ENCODE measurements at regions not wholly inside any gene's neighbourhood (a gene's known extent, or its start where the extent isn't known, plus 50 kb on each side); places are given as distances from the start of the nearest gene placed in this dataset.

- WGBS, 3 donors = 75 to 85% (median 81%) methylated on average over 4 of the region's 4 CpGs
- Histone ChIP-seq H3K4me1 (ENCODE audit: insufficient read depth) (no peaks in the 10 kb centered on the region), H3K27ac (no peak overlapping the region), H3K9me3 (no peaks in the 10 kb centered on the region), H3K36me3 (no peaks in the 10 kb centered on the region), H3K4me3 (no peak overlapping the region), H3K27me3 (no peaks in the 10 kb centered on the region)
- intact Hi-C loops (cut with DNase I) = no loop called here
- DNase-seq = no peak
- TF ChIP-seq CTCF (IDR thresholded peaks at IDR 0.05) = no peak
- TF ChIP-seq POLR2A (IDR thresholded peaks at IDR 0.05) = no peak
- no peak for TF ChIP-seq EP300 (IDR thresholded peaks at IDR 0.05)
Observed at GRCh38 chr10:120162471-120162870, 269.9 kb downstream of the SEC23IP start.

- no peak for DNase-seq
- Histone ChIP-seq H3K36me3 (no peaks in the 10 kb centered on the region), H3K9me3 (no peaks in the 10 kb centered on the region), H3K4me3 (no peak overlapping the region), H3K27me3 (no peaks in the 10 kb centered on the region), H3K27ac (no peak overlapping the region), H3K4me1 (ENCODE audit: insufficient read depth) (no peaks in the 10 kb centered on the region)
- WGBS, 3 donors = 59 to 68% (median 60%) methylated on average over 4 of the region's 4 CpGs
- no peak for TF ChIP-seq EP300 (IDR thresholded peaks at IDR 0.05)
- no peak for TF ChIP-seq CTCF (IDR thresholded peaks at IDR 0.05)
- TF ChIP-seq POLR2A (IDR thresholded peaks at IDR 0.05) = no peak
- intact Hi-C loops (cut with DNase I) = no loop called here
Observed at GRCh38 chr10:120172356-120172755, 279.8 kb downstream of the SEC23IP start.

- no peaks in the 10 kb centered on the region for H3K36me3 ChIP-seq
- H3K9me3 ChIP-seq = no peaks in the 10 kb centered on the region
- no peaks in the 10 kb centered on the region for H3K4me1 ChIP-seq (ENCODE audit: insufficient read depth)
- intact Hi-C loops (cut with DNase I) = no loop called here
- no peak overlapping the region for H3K27ac ChIP-seq
- no peaks in the 10 kb centered on the region for H3K27me3 ChIP-seq
- DNase-seq = no peak
- WGBS, 3 donors = 71 to 75% (median 72%) methylated on average over 1 of the region's 1 CpG
- H3K4me3 ChIP-seq = no peak overlapping the region
- TF ChIP-seq POLR2A (IDR thresholded peaks at IDR 0.05) (no peak), CTCF (IDR thresholded peaks at IDR 0.05) (no peak), EP300 (IDR thresholded peaks at IDR 0.05) (no peak)
Observed at GRCh38 chr10:120174491-120174890, 282.0 kb downstream of the SEC23IP start.

DNA sequence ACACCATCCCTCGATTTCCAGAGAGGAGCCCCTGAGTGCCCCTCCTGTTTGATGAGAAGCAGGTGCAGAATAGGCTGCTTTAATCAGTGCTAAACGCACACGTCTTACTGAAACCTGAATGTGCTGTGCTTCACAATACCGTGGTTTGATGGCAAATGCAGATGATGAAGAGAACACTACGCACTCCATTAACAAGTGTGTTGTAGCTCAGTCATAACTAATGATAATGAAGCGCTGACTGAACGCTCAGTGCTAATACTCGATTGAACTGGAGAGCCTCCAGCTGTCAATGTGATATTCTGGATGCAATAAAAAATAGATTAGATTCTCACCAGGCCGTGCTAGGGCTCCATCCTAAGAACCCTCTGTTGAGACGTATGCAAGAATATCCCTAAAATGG, 279.7 kb upstream of the PLPP4 start:
- TF ChIP-seq CTCF (IDR thresholded peaks at IDR 0.05) = no peak
- TF ChIP-seq POLR2A (IDR thresholded peaks at IDR 0.05) = no peak
- TF ChIP-seq EP300 (IDR thresholded peaks at IDR 0.05) = no peak
- Histone ChIP-seq H3K27me3 (no peaks in the 10 kb centered on the region), H3K4me3 (no peak overlapping the region), H3K4me1 (ENCODE audit: insufficient read depth) (no peaks in the 10 kb centered on the region), H3K36me3 (no peaks in the 10 kb centered on the region), H3K27ac (no peak overlapping the region), H3K9me3 (no peaks in the 10 kb centered on the region)
- WGBS, 3 donors = 73 to 85% (median 80%) methylated on average over 10 of the region's 10 CpGs
- no peak for DNase-seq
- intact Hi-C loops (cut with DNase I) = no loop called here

DNA sequence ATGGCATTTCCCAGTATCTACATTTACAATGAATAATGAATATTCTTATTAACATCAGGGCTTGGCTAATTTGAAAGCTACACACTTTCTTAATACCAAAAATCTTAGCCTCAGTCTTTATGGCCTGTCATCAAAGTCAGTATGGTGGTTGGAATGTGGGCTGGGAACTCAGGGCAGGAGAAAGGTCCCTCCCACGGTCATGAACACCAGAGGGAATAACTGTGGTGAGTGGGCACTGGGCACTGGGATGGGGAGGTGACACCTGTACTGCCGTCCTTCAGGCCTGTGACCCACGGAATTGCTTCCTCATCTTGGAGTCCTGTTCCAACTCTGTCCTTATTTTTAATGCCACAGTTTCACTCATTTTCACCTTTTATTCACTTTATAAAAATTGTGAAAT, 276.9 kb upstream of the PLPP4 start:
- DNase-seq = no peak
- Histone ChIP-seq H3K4me1 (ENCODE audit: insufficient read depth) (no peaks in the 10 kb centered on the region), H3K27ac (no peak overlapping the region), H3K9me3 (no peaks in the 10 kb centered on the region), H3K27me3 (no peaks in the 10 kb centered on the region), H3K4me3 (no peak overlapping the region), H3K36me3 (no peaks in the 10 kb centered on the region)
- intact Hi-C loops (cut with DNase I) = no loop called here
- no peak for TF ChIP-seq POLR2A (IDR thresholded peaks at IDR 0.05)
- no peak for TF ChIP-seq CTCF (IDR thresholded peaks at IDR 0.05)
- no peak for TF ChIP-seq EP300 (IDR thresholded peaks at IDR 0.05)
- 60 to 68% (median 67%) methylated on average over 3 of the region's 3 CpGs for WGBS, 3 donors
